GM12874 (cell line): ENCODE measurements at regions not wholly inside any gene's neighbourhood (a gene's known extent, or its start where the extent isn't known, plus 50 kb on each side); places are given as distances from the start of the nearest gene placed in this dataset.

ENCODE experiments used
- CTCF ChIP-seq: IDR thresholded peaks from 2 replicates; pipeline ENCODE4 v1.5.1; 2011; ENCODE audit warnings: low read depth, mild to moderate bottlenecking, control low read depth, low read length, moderate library complexity; ENCODE audit not compliant: insufficient read depth

- TF ChIP-seq CTCF: no peak
Observed at GRCh38 chr18:76177160-76177559, 317.9 kb downstream of the ZNF516 start.

- no peak for TF ChIP-seq CTCF
Observed at GRCh38 chr18:76174451-76174850, 320.6 kb downstream of the ZNF516 start.

DNA sequence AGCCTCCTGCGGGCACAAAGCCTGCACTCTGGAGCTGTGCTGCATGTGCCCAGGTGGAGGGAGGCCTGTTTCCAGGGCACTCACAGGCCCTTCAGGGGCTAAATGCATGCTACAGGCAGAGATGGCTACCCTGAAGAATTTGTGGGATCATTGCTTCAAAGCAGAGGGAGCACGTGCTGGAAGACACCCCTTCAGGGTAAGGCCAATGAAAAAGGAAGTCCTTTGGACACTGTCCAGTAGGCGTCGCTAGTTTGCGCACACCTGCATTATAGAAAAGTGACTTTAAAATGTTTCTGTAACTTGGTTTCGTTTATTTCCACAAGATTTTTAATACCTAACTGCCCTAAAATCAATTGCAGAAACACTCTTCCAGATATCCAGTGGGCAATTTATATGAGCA, 325.3 kb downstream of the ZNF516 start:
- TF ChIP-seq CTCF: no peak

GRCh38 chr18:76167845-76168621, 327.0 kb downstream of the ZNF516 start:
- TF ChIP-seq CTCF: no peak

- no peak for TF ChIP-seq CTCF
Observed at GRCh38 chr18:76167410-76167809, 327.6 kb downstream of the ZNF516 start.

DNA sequence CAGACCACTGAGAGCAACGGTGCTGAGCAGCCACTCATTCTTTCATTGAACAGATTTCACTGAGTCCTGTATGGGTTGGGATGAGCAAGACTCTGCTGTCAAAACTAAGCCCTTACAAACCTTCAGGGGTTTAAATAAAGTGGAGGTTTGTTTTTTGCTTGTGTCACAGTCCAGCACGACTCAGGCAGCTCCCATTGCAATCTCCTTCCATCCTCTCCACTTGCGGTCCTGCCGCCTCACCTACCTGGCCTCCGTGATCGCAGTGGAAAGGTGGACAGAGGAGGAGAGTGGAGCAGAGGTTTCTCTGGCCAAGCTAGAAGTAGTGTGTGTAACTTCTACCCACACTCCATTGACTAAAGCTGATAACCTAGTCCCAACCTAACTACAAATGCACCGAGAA, 332.2 kb downstream of the ZNF516 start:
- TF ChIP-seq CTCF: no peak

GRCh38 chr18:76161983-76162382, 333.1 kb downstream of the ZNF516 start:
- no peak for TF ChIP-seq CTCF

- TF ChIP-seq CTCF: no peak
Observed at GRCh38 chr18:76153691-76154090, 341.4 kb downstream of the ZNF516 start.
